ENCODE measurements at regions not wholly inside any gene's neighbourhood (a gene's known extent, or its start where the extent isn't known, plus 50 kb on each side); places are given as distances from the start of the nearest gene placed in this dataset.

DNA sequence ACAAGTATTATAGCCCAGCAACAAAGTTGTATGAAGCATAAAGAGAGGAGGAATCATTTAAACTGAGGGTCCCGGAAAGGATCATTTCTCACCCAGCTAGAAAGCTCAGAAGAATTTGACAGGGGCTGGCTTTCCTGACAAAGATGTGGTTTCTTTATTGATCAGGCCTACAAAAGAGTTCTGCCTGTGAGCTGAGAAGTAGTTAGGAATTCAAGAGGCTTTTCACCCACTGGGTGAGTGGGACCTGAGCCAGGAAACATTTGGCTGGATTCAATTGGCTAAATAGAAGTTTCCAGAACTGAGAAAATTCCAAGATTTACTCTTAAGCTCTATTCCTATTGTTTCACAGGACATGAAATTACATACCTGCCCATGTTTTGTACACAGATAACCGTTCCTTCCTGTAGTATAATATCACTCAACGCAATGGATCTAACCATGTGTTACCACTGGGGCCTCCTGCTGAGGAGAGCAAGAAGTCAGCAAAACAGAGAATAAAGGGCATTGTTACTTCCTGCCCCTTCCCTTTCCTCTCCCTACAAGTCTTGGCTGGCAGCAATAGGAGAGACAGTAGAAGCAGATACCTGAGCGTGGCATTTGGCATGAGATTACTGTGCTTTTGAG, 53.9 kb upstream of the PAPSS2 start:
- no peak for TF ChIP-seq JUN (IDR thresholded peaks at IDR 0.05; ENCODE audit: borderline replicate concordance, insufficient read depth, insufficient read length, low read depth)
- no peak for TF ChIP-seq POLR2AphosphoS5 (IDR thresholded peaks at IDR 0.05; ENCODE audit: insufficient read depth, low read depth, low read length)
- no peak for TF ChIP-seq CTCF (IDR thresholded peaks at IDR 0.05; ENCODE audit: extremely low read depth in 1 of 2, insufficient read depth in 1 of 2, low read depth in 1 of 2, low read length in 2 of 2)

All from endothelial cell of umbilical vein (primary cell).